ENCODE measurements at regions not wholly inside any gene's neighbourhood (a gene's known extent, or its start where the extent isn't known, plus 50 kb on each side); places are given as distances from the start of the nearest gene placed in this dataset.

GRCh38 chr16:54589326-54589725 lies 302.7 kb upstream of the IRX3 start:
- no peak for DNase-seq (ENCODE audit: extremely low spot score)
- TF ChIP-seq CTCF (IDR thresholded peaks at IDR 0.05; ENCODE audit: control extremely low read depth, extremely low read depth, low read depth, missing control alignments) = no peak
- POLR2A ChIA-PET = no interaction called here
- CTCF ChIA-PET = interaction anchor here (1.0 kb wide), 1 partner anchor 57 kb away, joined by 3 read pairs; no protein-coding TSS in a partner anchor

GRCh38 chr16:54588026-54588425 lies 301.4 kb upstream of the IRX3 start:
- ChIA-PET CTCF (no interaction called here), POLR2A (no interaction called here)
- TF ChIP-seq CTCF (IDR thresholded peaks at IDR 0.05; ENCODE audit: control extremely low read depth, extremely low read depth, low read depth, missing control alignments) = no peak
- no peak for DNase-seq (ENCODE audit: extremely low spot score)

- CTCF ChIA-PET = no interaction called here
- POLR2A ChIA-PET = no interaction called here
- no peak for TF ChIP-seq CTCF (IDR thresholded peaks at IDR 0.05; ENCODE audit: control extremely low read depth, extremely low read depth, low read depth, missing control alignments)
- no peak for DNase-seq (ENCODE audit: extremely low spot score)
Measured at GRCh38 chr16:54587176-54587515, 300.6 kb upstream of the IRX3 start.

DNA sequence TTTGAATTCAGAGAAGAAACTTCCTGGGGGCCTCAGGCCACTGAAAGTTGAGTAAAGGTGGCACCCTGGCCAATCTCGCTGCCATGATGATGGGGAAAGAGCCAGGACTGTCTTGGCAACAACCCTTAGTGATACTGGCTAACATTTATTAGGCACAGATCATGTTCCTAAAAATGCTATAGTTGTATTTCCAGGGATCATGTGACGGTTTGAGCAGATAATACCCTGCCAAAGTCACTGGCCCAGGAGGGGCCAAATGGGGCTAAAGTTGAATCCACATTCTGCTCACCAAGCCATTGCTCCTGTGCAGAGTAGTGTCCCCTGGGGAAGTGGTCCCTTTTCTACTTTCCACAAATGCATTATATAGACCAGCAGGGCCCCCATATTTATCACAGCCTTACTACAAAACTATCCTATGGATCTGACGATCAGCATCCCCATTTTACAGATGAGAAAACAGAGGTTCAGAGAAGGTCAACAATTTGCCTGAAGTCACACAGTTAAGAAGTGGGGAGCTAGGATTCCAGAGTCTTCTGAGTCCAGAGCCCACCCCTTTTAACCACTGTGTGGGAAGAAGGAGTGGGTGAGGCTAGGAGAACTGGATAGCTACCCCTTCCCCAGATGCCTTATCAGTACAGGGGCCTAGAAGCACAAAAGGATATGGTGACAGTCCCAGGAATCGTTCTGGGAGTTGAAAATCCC lies 300.0 kb upstream of the IRX3 start:
- ChIA-PET POLR2A (no interaction called here), CTCF (no interaction called here)
- no peak for TF ChIP-seq CTCF (IDR thresholded peaks at IDR 0.05; ENCODE audit: control extremely low read depth, extremely low read depth, low read depth, missing control alignments)
- no peak for DNase-seq (ENCODE audit: extremely low spot score)

GRCh38 chr16:54585998-54586340 lies 299.4 kb upstream of the IRX3 start:
- DNase-seq (ENCODE audit: extremely low spot score) = no peak

GRCh38 chr16:54585094-54585997 lies 298.8 kb upstream of the IRX3 start:
- DNase-seq (ENCODE audit: extremely low spot score) = no peak
- CTCF ChIA-PET = interaction anchor here (1.3 kb wide), 1 partner anchor 9 kb away, joined by 3 read pairs; no protein-coding TSS in a partner anchor
- no peak for TF ChIP-seq CTCF (IDR thresholded peaks at IDR 0.05; ENCODE audit: control extremely low read depth, extremely low read depth, low read depth, missing control alignments)
- POLR2A ChIA-PET = no interaction called here

More at GRCh38 chr16:54585998-54586340, 299.4 kb upstream of the IRX3 start:
- POLR2A ChIA-PET = no interaction called here
- TF ChIP-seq CTCF (IDR thresholded peaks at IDR 0.05; ENCODE audit: control extremely low read depth, extremely low read depth, low read depth, missing control alignments) = no peak
- CTCF ChIA-PET = no interaction called here

Measured in GM10248 (cell line).